IPS-18c (cell line): ENCODE measurements at regions not wholly inside any gene's neighbourhood (a gene's known extent, or its start where the extent isn't known, plus 50 kb on each side); places are given as distances from the start of the nearest gene placed in this dataset.
"Not testable (repeated sequence)": the region's sequence is repeated elsewhere in the genome, so short reads cannot be mapped to it uniquely, and the experiment has no call there.

ENCODE experiments used
- H3K4me3 ChIP-seq: 2 replicates; pipeline ENCODE4 v1.7.0; 2013; ENCODE audit warnings: low read depth, mild to moderate bottlenecking, low read length, moderate library complexity; ENCODE audit not compliant: insufficient read depth
- H3K9me3 ChIP-seq: one replicate; pipeline ENCODE4 v1.6.1; 2013; ENCODE audit warnings: mild to moderate bottlenecking, low read length, moderate library complexity; ENCODE audit not compliant: control insufficient read depth, insufficient read depth

GRCh38 chr15:38745626-38746025 is 181.0 kb upstream of the RASGRP1 start:
- no peaks in the 10 kb centered on the region for H3K9me3 ChIP-seq
- H3K4me3 ChIP-seq = no peak overlapping the region

- no peak overlapping the region for H3K4me3 ChIP-seq
- no peaks in the 10 kb centered on the region for H3K9me3 ChIP-seq
These were observed 181.6 kb upstream of the RASGRP1 start for GRCh38 chr15:38746211-38746610.

- no peak overlapping the region for H3K4me3 ChIP-seq
- no peaks in the 10 kb centered on the region for H3K9me3 ChIP-seq
These were observed 184.1 kb upstream of the RASGRP1 start for GRCh38 chr15:38748710-38749109.

GRCh38 chr15:38750786-38751185 is 186.2 kb upstream of the RASGRP1 start:
- no peaks in the 10 kb centered on the region for H3K9me3 ChIP-seq
- H3K4me3 ChIP-seq = no peak overlapping the region

- H3K4me3 ChIP-seq = no peak overlapping the region
- no peaks in the 10 kb centered on the region for H3K9me3 ChIP-seq
These were observed 191.1 kb upstream of the RASGRP1 start for GRCh38 chr15:38755718-38756117.

GRCh38 chr15:38756441-38756840 is 191.8 kb upstream of the RASGRP1 start:
- Histone ChIP-seq H3K4me3 (no peak overlapping the region), H3K9me3 (no peaks in the 10 kb centered on the region)

GRCh38 chr15:38758043-38758442 is 193.4 kb upstream of the RASGRP1 start:
- H3K4me3 ChIP-seq = no peak overlapping the region
- H3K9me3 ChIP-seq = no peaks in the 10 kb centered on the region

- no peak overlapping the region for H3K4me3 ChIP-seq
- H3K9me3 ChIP-seq = no peaks in the 10 kb centered on the region
These were observed 197.1 kb upstream of the RASGRP1 start for GRCh38 chr15:38761681-38762080.

GRCh38 chr15:38768970-38769369 is 204.4 kb upstream of the RASGRP1 start:
- no peaks in the 10 kb centered on the region for H3K9me3 ChIP-seq
- no peak overlapping the region for H3K4me3 ChIP-seq

- Histone ChIP-seq H3K4me3 (no peak overlapping the region), H3K9me3 (no peaks in the 10 kb centered on the region)
These were observed 204.9 kb upstream of the RASGRP1 start for GRCh38 chr15:38769492-38769891.

GRCh38 chr15:38774076-38774475 is 209.5 kb upstream of the RASGRP1 start:
- H3K9me3 ChIP-seq, H3K4me3 ChIP-seq: not testable (repeated sequence)

GRCh38 chr15:38781196-38781595 is 216.6 kb upstream of the RASGRP1 start:
- no peak overlapping the region for H3K4me3 ChIP-seq

GRCh38 chr15:38782156-38782555 is 217.5 kb upstream of the RASGRP1 start:
- Histone ChIP-seq H3K9me3 (no peaks in the 10 kb centered on the region), H3K4me3 (no peak overlapping the region)

More at GRCh38 chr15:38781196-38781595, 216.6 kb upstream of the RASGRP1 start:
- H3K9me3 ChIP-seq = no peaks in the 10 kb centered on the region

GRCh38 chr15:38788918-38789317 is 224.3 kb upstream of the RASGRP1 start:
- Histone ChIP-seq H3K9me3 (no peaks in the 10 kb centered on the region), H3K4me3 (no peak overlapping the region)

GRCh38 chr15:38789566-38789965 is 225.0 kb upstream of the RASGRP1 start:
- no peaks in the 10 kb centered on the region for H3K9me3 ChIP-seq

GRCh38 chr15:38793206-38793810 is 228.7 kb upstream of the RASGRP1 start:
- H3K9me3 ChIP-seq = no peaks in the 10 kb centered on the region
- H3K4me3 ChIP-seq = no peak overlapping the region

More at GRCh38 chr15:38789566-38789965, 225.0 kb upstream of the RASGRP1 start:
- H3K4me3 ChIP-seq = no peak overlapping the region

- no peaks in the 10 kb centered on the region for H3K9me3 ChIP-seq
- no peak overlapping the region for H3K4me3 ChIP-seq
These were observed 231.0 kb upstream of the RASGRP1 start for GRCh38 chr15:38795471-38796245.

GRCh38 chr15:38796589-38796988 is 232.0 kb upstream of the RASGRP1 start:
- H3K9me3 ChIP-seq = no peaks in the 10 kb centered on the region
- H3K4me3 ChIP-seq = no peak overlapping the region
